ENCODE measurements at regions not wholly inside any gene's neighbourhood (a gene's known extent, or its start where the extent isn't known, plus 50 kb on each side); places are given as distances from the start of the nearest gene placed in this dataset.

GRCh38 chr7:12749746-12750145 lies 62.3 kb downstream of the ARL4A start:
- TF ChIP-seq FOXM1 (IDR thresholded peaks at IDR 0.05; ENCODE audit: borderline replicate concordance) = no peak
- no peak for TF ChIP-seq ELF4 (IDR thresholded peaks at IDR 0.05)
- TF ChIP-seq SUZ12 (IDR thresholded peaks at IDR 0.05) = no peak

Data from HEK293T (cell line).